Suppressor macrophage treated with lipopolysaccharide for 1 hour (primary cell): ENCODE measurements at regions not wholly inside any gene's neighbourhood (a gene's known extent, or its start where the extent isn't known, plus 50 kb on each side); places are given as distances from the start of the nearest gene placed in this dataset.

Source experiments
- DNase-seq, 3 donors: peaks; one replicate each; pipeline ENCODE4 v3.0.0-alpha.2; 2020 to 2022

- DNase-seq = no peak
These were observed 942.9 kb upstream of the PCDH20 start for GRCh38 chr13:62358646-62358932.

- DNase-seq = no peak
These were observed 942.4 kb upstream of the PCDH20 start for GRCh38 chr13:62357887-62358645.

- no peak for DNase-seq
These were observed 941.3 kb upstream of the PCDH20 start for GRCh38 chr13:62356977-62357376.

GRCh38 chr13:62337109-62337880 is 921.6 kb upstream of the PCDH20 start:
- no peak for DNase-seq

- DNase-seq = no peak
These were observed 920.9 kb upstream of the PCDH20 start for GRCh38 chr13:62336507-62336906.

- DNase-seq = no peak
These were observed 917.8 kb upstream of the PCDH20 start for GRCh38 chr13:62333466-62333865.

- no peak for DNase-seq
These were observed 915.7 kb upstream of the PCDH20 start for GRCh38 chr13:62331384-62331783.

- no peak for DNase-seq
These were observed 911.7 kb upstream of the PCDH20 start for GRCh38 chr13:62327367-62327766.

- no peak for DNase-seq
These were observed 909.2 kb upstream of the PCDH20 start for GRCh38 chr13:62324842-62325241.

GRCh38 chr13:62321895-62322294 is 906.2 kb upstream of the PCDH20 start:
- no peak for DNase-seq

GRCh38 chr13:62321139-62321538 is 905.5 kb upstream of the PCDH20 start:
- DNase-seq = no peak

GRCh38 chr13:62320129-62321108 is 904.8 kb upstream of the PCDH20 start:
- DNase-seq = no peak

- no peak for DNase-seq
These were observed 894.3 kb upstream of the PCDH20 start for GRCh38 chr13:62309904-62310303.

- no peak for DNase-seq
These were observed 890.1 kb upstream of the PCDH20 start for GRCh38 chr13:62305756-62306155.

GRCh38 chr13:62302341-62302740 is 886.7 kb upstream of the PCDH20 start:
- DNase-seq = no peak

GRCh38 chr13:62299988-62300387 is 884.3 kb upstream of the PCDH20 start:
- no peak for DNase-seq

- no peak for DNase-seq
These were observed 881.2 kb upstream of the PCDH20 start for GRCh38 chr13:62296812-62297211.

GRCh38 chr13:62294244-62294643 is 878.6 kb upstream of the PCDH20 start:
- DNase-seq = no peak

GRCh38 chr13:62292714-62293480 is 877.2 kb upstream of the PCDH20 start:
- peak in 2 of 3 donors; percentile 1 to 28 for DNase-seq

GRCh38 chr13:62290542-62290941 is 874.9 kb upstream of the PCDH20 start:
- no peak for DNase-seq

GRCh38 chr13:62287764-62288163 is 872.1 kb upstream of the PCDH20 start:
- no peak for DNase-seq

- DNase-seq = no peak
These were observed 864.9 kb upstream of the PCDH20 start for GRCh38 chr13:62280590-62280989.

GRCh38 chr13:62278271-62278670 is 862.6 kb upstream of the PCDH20 start:
- DNase-seq = no peak
